ENCODE measurements at regions not wholly inside any gene's neighbourhood (a gene's known extent, or its start where the extent isn't known, plus 50 kb on each side); places are given as distances from the start of the nearest gene placed in this dataset.

DNA sequence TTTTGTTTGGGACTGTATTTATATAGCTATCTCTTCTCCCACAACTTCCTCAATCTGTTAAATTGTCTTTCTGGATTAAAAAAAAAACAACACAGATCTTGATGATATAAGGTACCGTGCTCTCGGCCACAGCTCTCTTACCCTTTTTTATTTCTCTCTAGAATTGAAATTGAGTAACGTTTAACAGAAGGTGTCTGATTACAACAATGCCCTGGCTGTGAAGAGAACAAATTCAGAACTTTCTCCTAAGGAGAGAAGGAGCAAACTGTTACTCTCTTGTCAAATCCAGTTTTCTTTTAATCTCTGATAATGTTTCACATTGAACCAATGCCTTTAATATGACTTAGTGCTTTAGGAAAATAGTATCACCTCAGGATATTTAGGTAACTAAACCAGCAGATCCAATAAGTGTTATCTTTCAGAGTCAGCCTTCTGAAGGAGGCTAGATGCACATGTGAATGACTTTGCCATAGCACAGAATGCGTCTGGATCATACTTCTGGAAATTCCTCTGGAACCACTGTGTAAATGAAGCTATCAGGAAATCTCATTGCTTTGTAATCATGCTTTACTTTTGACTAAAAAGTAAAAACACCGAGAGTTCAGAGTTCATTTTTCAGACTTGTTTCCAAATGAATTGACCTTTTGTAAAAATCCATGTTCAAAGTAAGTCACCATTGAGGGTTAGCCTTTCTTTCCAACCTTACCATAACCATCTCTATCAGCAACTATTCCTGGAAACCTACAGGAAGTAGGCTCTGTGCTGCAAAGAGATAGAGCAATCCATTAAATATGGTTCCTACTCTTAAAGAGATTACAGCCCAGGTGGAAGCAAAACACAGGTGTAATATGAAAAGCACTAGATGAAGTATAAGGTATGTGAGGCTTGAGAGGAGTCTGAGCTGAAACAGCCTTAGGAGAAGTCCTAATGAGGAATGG lies 147.0 kb upstream of the OSR1 start:
- no peak for TF ChIP-seq MEF2B (IDR thresholded peaks at IDR 0.05; ENCODE audit: partially characterized antibody, poor library complexity, severe bottlenecking)
- no peak for TF ChIP-seq BACH1 (IDR thresholded peaks at IDR 0.05; ENCODE audit: borderline replicate concordance)
- TF ChIP-seq, protein P1, sequence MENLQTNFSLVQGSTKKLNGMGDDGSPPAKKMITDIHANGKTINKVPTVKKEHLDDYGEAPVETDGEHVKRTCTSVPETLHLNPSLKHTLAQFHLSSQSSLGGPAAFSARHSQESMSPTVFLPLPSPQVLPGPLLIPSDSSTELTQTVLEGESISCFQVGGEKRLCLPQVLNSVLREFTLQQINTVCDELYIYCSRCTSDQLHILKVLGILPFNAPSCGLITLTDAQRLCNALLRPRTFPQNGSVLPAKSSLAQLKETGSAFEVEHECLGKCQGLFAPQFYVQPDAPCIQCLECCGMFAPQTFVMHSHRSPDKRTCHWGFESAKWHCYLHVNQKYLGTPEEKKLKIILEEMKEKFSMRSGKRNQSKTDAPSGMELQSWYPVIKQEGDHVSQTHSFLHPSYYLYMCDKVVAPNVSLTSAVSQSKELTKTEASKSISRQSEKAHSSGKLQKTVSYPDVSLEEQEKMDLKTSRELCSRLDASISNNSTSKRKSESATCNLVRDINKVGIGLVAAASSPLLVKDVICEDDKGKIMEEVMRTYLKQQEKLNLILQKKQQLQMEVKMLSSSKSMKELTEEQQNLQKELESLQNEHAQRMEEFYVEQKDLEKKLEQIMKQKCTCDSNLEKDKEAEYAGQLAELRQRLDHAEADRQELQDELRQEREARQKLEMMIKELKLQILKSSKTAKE (IDR thresholded peaks at IDR 0.05; ENCODE audit: low read depth, poor library complexity, severe bottlenecking), result no peak
- RAD21 ChIA-PET (ENCODE audit: unreplicated experiment), result no interaction called here
- no peaks in the 10 kb centered on the region for H3K9me3 ChIP-seq (replicated peaks; ENCODE audit: control insufficient read depth, insufficient read depth, low read length)
- in situ Hi-C loops (cut with MboI) (no loop called here), intact Hi-C loops (cut with micrococcal nuclease; ENCODE audit: unreplicated experiment) (no loop called here)
- no peaks in the 10 kb centered on the region for H3K79me2 ChIP-seq (ENCODE audit: control insufficient read depth, insufficient read depth, low read length)
- POLR2A ChIA-PET, result no interaction called here
- no peak overlapping the region for H3K4me3 ChIP-seq
- no peaks in the 10 kb centered on the region for H3K36me3 ChIP-seq (ENCODE audit: control insufficient read depth in 2 of 2, insufficient read depth in 2 of 2, low read length in 1 of 2)
- FAIRE-seq (no peak), DNase-seq (ENCODE audit: low read depth, low spot score) (no peak), ATAC-seq (no peak)
- H4K20me1 ChIP-seq (ENCODE audit: control insufficient read depth, insufficient read depth), result no peaks in the 10 kb centered on the region
- H3K27me3 ChIP-seq (replicated peaks in 1 of 2; ENCODE audit: control insufficient read depth in 2 of 2, insufficient read depth in 2 of 2, low read length in 1 of 2), result no peaks in the 10 kb centered on the region
- no peak overlapping the region for H3K4me2 ChIP-seq (ENCODE audit: control insufficient read depth, insufficient read depth)
- no peak overlapping the region for H3K9ac ChIP-seq (ENCODE audit: control insufficient read depth, insufficient read depth, low read length)
- no peaks in the 10 kb centered on the region for H3K4me1 ChIP-seq (ENCODE audit: control insufficient read depth, insufficient read depth, low read length)
- BruUV-seq (replicated peaks), result no TSS peak
- no peak overlapping the region for H3K27ac ChIP-seq (ENCODE audit: control insufficient read depth, insufficient read depth)
- CTCF ChIA-PET, result no interaction called here
- SMC1A ChIA-PET (ENCODE audit: uncharacterized antibody, unreplicated experiment), result no interaction called here
- no peak overlapping the region for H2AFZ ChIP-seq (ENCODE audit: control insufficient read depth, low read depth, low read length)
- WGBS (ENCODE audit: insufficient coverage, insufficient replicate concordance, low lambda C conversion rate, missing lambda C conversion rate), result under 1% methylated on average over 5 of the region's 5 CpGs

All from GM12878 (cell line).